ENCODE measurements at regions not wholly inside any gene's neighbourhood (a gene's known extent, or its start where the extent isn't known, plus 50 kb on each side); places are given as distances from the start of the nearest gene placed in this dataset.
"Not testable (repeated sequence)": the region's sequence is repeated elsewhere in the genome, so short reads cannot be mapped to it uniquely, and the experiment has no call there.

DNA sequence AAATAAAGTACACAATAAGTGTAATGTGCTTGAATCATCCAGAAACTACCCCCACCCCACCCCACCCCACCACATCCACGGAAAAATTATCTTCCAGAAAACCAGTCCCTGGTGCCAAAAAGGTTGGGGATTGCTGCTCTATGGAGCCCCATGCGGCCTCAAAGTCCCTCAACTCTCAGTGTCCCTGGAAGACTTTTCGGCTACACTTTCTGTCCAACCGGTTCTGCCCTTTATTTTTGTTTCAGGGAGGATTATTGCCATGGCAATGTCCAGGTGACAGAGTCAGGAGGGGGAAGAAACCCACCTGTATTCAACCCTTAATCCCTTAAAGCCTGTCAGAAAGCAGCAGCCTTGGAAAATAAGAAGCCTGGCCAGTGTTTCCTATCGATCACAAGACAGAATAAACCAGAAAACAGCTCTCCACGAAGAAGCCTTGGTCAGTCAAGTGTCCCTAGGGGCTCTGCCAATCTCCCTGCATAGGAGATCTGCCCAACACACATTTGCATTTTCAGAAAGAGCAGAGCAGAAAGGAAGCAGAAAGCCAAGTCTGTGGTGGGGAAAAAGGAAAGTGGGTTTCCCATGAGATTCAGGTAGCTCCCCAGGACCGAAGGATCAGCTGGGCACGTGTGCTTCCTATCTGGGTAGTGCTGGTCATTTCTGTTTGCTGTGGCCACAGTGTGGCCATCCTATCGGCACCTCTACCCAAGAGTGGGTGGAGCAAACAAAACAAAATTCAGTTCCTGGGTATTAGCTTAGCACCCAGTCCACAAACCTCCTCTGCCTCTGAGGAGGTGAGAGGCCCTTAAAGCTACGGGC is 342.7 kb downstream of the SOX9 start:
- Mint-ChIP-seq H3K9me3 (ENCODE audit: unreplicated experiment) (no peaks in the 10 kb centered on the region), H3K4me1 (ENCODE audit: unreplicated experiment) (no peaks in the 10 kb centered on the region), H3K27ac (ENCODE audit: unreplicated experiment) (no peak overlapping the region), H3K36me3 (ENCODE audit: low read depth, unreplicated experiment) (no peaks in the 10 kb centered on the region), H3K4me3 (ENCODE audit: unreplicated experiment) (no peak overlapping the region), H3K27me3 (ENCODE audit: unreplicated experiment) (peaks cover 5% of the 10 kb centered on the region)
- DNase-seq (ENCODE audit: low spot score), result no peak
- no peak for TF ChIP-seq CTCF (IDR thresholded peaks at IDR 0.05; ENCODE audit: unreplicated experiment)

GRCh38 chr17:72464221-72464620 is 343.4 kb downstream of the SOX9 start:
- H3K27ac Mint-ChIP-seq (ENCODE audit: unreplicated experiment), result not testable (repeated sequence)

DNA sequence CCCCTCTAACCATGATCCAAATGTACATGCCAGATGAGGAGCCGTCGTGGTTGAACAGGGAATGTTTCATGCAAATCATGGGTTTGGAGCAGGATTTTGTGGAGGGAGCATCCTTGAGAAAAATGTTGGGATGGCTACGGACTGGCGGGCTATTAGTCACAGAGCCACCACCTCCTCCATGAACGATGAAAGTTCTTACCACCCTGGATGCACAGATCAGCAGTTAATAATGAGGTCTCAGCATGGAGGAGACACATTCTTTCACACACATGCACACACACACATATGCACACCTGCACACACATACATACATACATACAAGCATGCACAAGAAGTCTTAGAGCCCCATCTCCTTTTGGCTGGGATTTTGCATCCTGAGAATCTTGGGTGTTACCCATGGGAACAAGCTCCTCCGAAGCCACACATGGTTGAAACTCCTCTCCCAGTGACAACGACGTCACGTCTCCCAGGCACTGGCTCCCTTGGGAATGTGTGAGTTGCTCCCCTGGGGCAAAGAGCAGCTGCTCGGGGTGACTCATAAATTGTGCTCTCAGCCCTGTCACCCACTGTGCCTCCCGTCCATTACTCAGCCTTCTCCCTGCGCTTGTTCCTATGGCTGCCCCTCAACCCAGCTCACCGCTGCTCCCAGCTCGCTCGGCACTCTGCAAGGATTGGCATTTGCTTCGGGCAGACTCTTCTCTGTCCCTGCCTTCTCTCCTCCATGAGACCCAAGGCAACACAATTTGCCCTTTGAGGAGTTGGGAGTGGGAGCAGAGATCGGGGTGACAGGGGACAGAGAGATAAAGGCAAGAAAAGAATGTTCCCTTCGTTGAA is 344.6 kb downstream of the SOX9 start:
- H3K27ac Mint-ChIP-seq (ENCODE audit: unreplicated experiment), result no peak overlapping the region
- no peak for TF ChIP-seq CTCF (IDR thresholded peaks at IDR 0.05; ENCODE audit: unreplicated experiment)
- no peak for DNase-seq (ENCODE audit: low spot score)
- no peak overlapping the region for H3K4me3 Mint-ChIP-seq (ENCODE audit: unreplicated experiment)
- H3K4me1 Mint-ChIP-seq (ENCODE audit: unreplicated experiment), result no peaks in the 10 kb centered on the region
- H3K27me3 Mint-ChIP-seq (ENCODE audit: unreplicated experiment), result peaks cover 4% of the 10 kb centered on the region
- H3K36me3 Mint-ChIP-seq (ENCODE audit: low read depth, unreplicated experiment), result no peaks in the 10 kb centered on the region
- H3K9me3 Mint-ChIP-seq (ENCODE audit: unreplicated experiment), result no peaks in the 10 kb centered on the region

More at GRCh38 chr17:72464221-72464620, 343.4 kb downstream of the SOX9 start:
- not testable (repeated sequence) for H3K9me3 Mint-ChIP-seq (ENCODE audit: unreplicated experiment); DNase-seq (ENCODE audit: low spot score); H3K27me3 Mint-ChIP-seq (ENCODE audit: unreplicated experiment); H3K36me3 Mint-ChIP-seq (ENCODE audit: low read depth, unreplicated experiment); H3K4me1 Mint-ChIP-seq (ENCODE audit: unreplicated experiment); H3K4me3 Mint-ChIP-seq (ENCODE audit: unreplicated experiment)

DNA sequence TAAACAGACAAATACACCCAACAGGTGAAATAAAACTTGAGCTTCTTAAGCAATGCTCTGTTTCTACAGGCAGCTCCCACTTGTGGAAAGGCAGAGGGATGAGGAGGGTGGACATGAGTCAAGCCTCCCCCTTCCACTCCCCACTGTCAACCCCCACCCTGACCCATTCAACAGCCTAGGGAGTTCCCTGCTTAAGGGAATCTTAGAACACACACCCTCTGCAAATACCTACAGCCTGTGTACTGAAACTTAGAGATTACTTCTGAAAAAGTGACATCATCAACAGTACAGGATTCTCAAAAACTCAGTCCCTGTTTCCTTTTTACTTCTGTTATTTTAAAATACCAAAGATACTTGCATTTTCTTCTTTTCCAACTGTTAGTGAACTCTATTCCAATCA is 345.4 kb downstream of the SOX9 start:
- peaks cover 4% of the 10 kb centered on the region for H3K27me3 Mint-ChIP-seq (ENCODE audit: unreplicated experiment)
- TF ChIP-seq CTCF (IDR thresholded peaks at IDR 0.05; ENCODE audit: unreplicated experiment), result no peak
- H3K27ac Mint-ChIP-seq (ENCODE audit: unreplicated experiment), result no peak overlapping the region
- DNase-seq (ENCODE audit: low spot score), result no peak
- no peaks in the 10 kb centered on the region for H3K9me3 Mint-ChIP-seq (ENCODE audit: unreplicated experiment)
- H3K4me3 Mint-ChIP-seq (ENCODE audit: unreplicated experiment), result no peak overlapping the region
- H3K4me1 Mint-ChIP-seq (ENCODE audit: unreplicated experiment), result no peaks in the 10 kb centered on the region
- H3K36me3 Mint-ChIP-seq (ENCODE audit: low read depth, unreplicated experiment), result no peaks in the 10 kb centered on the region

DNA sequence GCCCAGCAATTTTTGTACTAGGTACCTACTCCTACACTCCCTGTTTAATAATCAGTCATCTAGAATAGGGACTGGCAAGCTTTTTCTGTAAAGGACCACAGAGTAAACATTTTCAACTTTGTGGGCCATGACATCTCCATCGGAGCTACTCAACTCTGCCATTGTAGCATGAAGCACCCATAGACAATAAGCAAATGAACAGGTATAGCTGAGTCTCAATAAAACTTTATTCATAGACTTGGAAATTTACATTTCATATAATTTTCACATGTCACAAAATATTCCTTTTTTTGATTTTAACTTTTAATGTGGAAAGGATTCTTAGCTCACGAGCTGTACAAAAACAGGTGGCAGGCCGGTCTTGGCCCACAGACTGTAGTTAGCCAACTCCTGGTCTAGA is 345.8 kb downstream of the SOX9 start:
- Mint-ChIP-seq H3K27me3 (ENCODE audit: unreplicated experiment) (peaks cover 4% of the 10 kb centered on the region), H3K36me3 (ENCODE audit: low read depth, unreplicated experiment) (no peaks in the 10 kb centered on the region), H3K4me3 (ENCODE audit: unreplicated experiment) (no peak overlapping the region), H3K9me3 (ENCODE audit: unreplicated experiment) (no peaks in the 10 kb centered on the region), H3K27ac (ENCODE audit: unreplicated experiment) (no peak overlapping the region), H3K4me1 (ENCODE audit: unreplicated experiment) (no peaks in the 10 kb centered on the region)
- no peak for TF ChIP-seq CTCF (IDR thresholded peaks at IDR 0.05; ENCODE audit: unreplicated experiment)
- DNase-seq (ENCODE audit: low spot score), result no peak
